HCT116 (cell line): ENCODE measurements at regions not wholly inside any gene's neighbourhood (a gene's known extent, or its start where the extent isn't known, plus 50 kb on each side); places are given as distances from the start of the nearest gene placed in this dataset.
"Not testable (repeated sequence)": the region's sequence is repeated elsewhere in the genome, so short reads cannot be mapped to it uniquely, and the experiment has no call there.

Experiments used
- ATAC-seq: fragments of 200-7000 bp; cut with Tn5 transposase; 2 replicates; pipeline ENCODE4 v1.9.1; 2020; ENCODE audit warnings: mild to moderate bottlenecking, moderate library complexity
- BruUV-seq: library from RNA; stranded (reverse); fragments of 400-500 nt; replicated peaks from 2 replicates; lab custom pipeline; 2021; lab: Mats Ljungman, UMichigan
- CTCF ChIA-PET: fragments of 300-600 bp; sonication (Branson Sonifier 250); formaldehyde crosslinking; loops from one replicate; lab custom pipeline; 2021; ENCODE audit warnings: antibody characterized with exemption; lab: Charles Lee
- POLR2A ChIA-PET: fragments of 300-600, 350-600 bp; sonication (Branson Sonifier 250); formaldehyde crosslinking; loops from one replicate; lab custom pipeline; 2021; ENCODE audit warnings: antibody characterized with exemption; lab: Charles Lee
- RAD21 ChIA-PET, 2 experiments: fragments of 300-600 bp; sonication (Branson Sonifier 250); formaldehyde crosslinking; loops; one replicate each; lab custom pipeline; 2023; ENCODE audit warnings: low total read pairs in 2 of 2; ENCODE audit not compliant: uncharacterized antibody in 2 of 2, unreplicated experiment in 2 of 2, low non-redundant PET in 1 of 2; lab: Charles Lee
- DNase-seq: peaks from one replicate; pipeline ENCODE4 v3.0.0-alpha.2; 2010; ENCODE audit warnings: low read depth, low spot score
- H2AFZ ChIP-seq: fragments of 200-600 bp; shearing (Covaris generic), sonication (generic); 2 replicates; pipeline ENCODE4 v1.6.1; 2017; ENCODE audit warnings: low read depth, mixed run types, mixed read lengths, antibody characterized with exemption, low read length; ENCODE audit not compliant: poor library complexity, severe bottlenecking
- H3K27ac ChIP-seq: 2 replicates; pipeline ENCODE4 v1.5.1; 2012; ENCODE audit warnings: low read depth, low read length
- H3K27me3 ChIP-seq: fragments of 200-600 bp; sonication (generic); 2 replicates; pipeline ENCODE4 v1.6.1; 2016; ENCODE audit warnings: mixed run types, low read length, mixed read lengths; ENCODE audit not compliant: insufficient read depth
- H3K36me3 ChIP-seq, 2 experiments: fragments of 200-500 bp in 1 of 2; fragments of 200-600 bp in 1 of 2; sonication (Bioruptor generic) in 1 of 2; sonication (generic) in 1 of 2; 2 replicates each; pipeline versions ENCODE4 v1.5.1 to v1.6.1; 2014 to 2016; ENCODE audit warnings: low read length in 2 of 2, inconsistent platforms in 1 of 2, mixed read lengths in 1 of 2, mixed run types in 1 of 2; ENCODE audit not compliant: insufficient read depth in 2 of 2, control insufficient read depth in 1 of 2
- H3K4me1 ChIP-seq, 2 experiments: fragments of 200-600 bp in 1 of 2; sonication (generic) in 1 of 2; 2 replicates each; pipeline versions ENCODE4 v1.5.1 to v1.6.1; 2012 to 2017; ENCODE audit warnings: low read length in 2 of 2, inconsistent platforms in 1 of 2, mild to moderate bottlenecking in 1 of 2, mixed read lengths in 1 of 2, mixed run types in 1 of 2, moderate library complexity in 1 of 2; ENCODE audit not compliant: insufficient read depth in 2 of 2, control insufficient read depth in 1 of 2
- H3K4me2 ChIP-seq: fragments of 200-600 bp; sonication (generic); 2 replicates; pipeline ENCODE4 v1.6.1; 2017; ENCODE audit warnings: mixed run types, low read length, mixed read lengths
- H3K4me3 ChIP-seq, 2 experiments: fragments of 200-600 bp in 1 of 2; sonication (generic) in 1 of 2; replicated peaks in 1 of 2; 2 replicates each; pipeline ENCODE4 v1.5.1; 2011 to 2016; ENCODE audit warnings: low read length in 2 of 2, control low read depth in 1 of 2, low read depth in 1 of 2, mild to moderate bottlenecking in 1 of 2, mixed read lengths in 1 of 2, mixed run types in 1 of 2
- H3K79me2 ChIP-seq: fragments of 200-600 bp; sonication (generic); 2 replicates; pipeline ENCODE4 v1.6.1; 2017; ENCODE audit warnings: mild to moderate bottlenecking, mixed run types, low read length, moderate library complexity, mixed read lengths; ENCODE audit not compliant: insufficient read depth
- H3K9ac ChIP-seq: fragments of 200-600 bp; sonication (generic); 2 replicates; pipeline ENCODE4 v1.6.1; 2016; ENCODE audit warnings: low read length, mixed read lengths
- H3K9me2 ChIP-seq: fragments of 200-600 bp; sonication (generic), shearing (Covaris generic); 2 replicates; pipeline ENCODE4 v1.6.1; 2017; ENCODE audit warnings: mixed run types, mild to moderate bottlenecking, moderate library complexity; ENCODE audit not compliant: insufficient read depth
- H3K9me3 ChIP-seq, 2 experiments: fragments of 200-500 bp in 1 of 2; fragments of 200-600 bp in 1 of 2; sonication (Bioruptor generic) in 1 of 2; sonication (generic) in 1 of 2; 2 replicates each; pipeline ENCODE4 v1.6.1; 2014 to 2017; ENCODE audit warnings: low read length in 2 of 2, mixed read lengths in 2 of 2, inconsistent platforms in 1 of 2, low read depth in 1 of 2, mild to moderate bottlenecking in 1 of 2, mixed run types in 1 of 2, moderate library complexity in 1 of 2; ENCODE audit not compliant: control insufficient read depth in 1 of 2, insufficient read depth in 1 of 2
- H4K20me1 ChIP-seq: fragments of 200-600 bp; sonication (generic), shearing (Covaris generic); 2 replicates; pipeline ENCODE4 v1.6.1; 2017; ENCODE audit warnings: mixed run types, mild to moderate bottlenecking, moderate library complexity; ENCODE audit not compliant: insufficient read depth
- CBX3 ChIP-seq: IDR thresholded peaks from 2 replicates; pipeline ENCODE4 v1.6.1; 2012; ENCODE audit warnings: low read depth
- CTCF ChIP-seq, 3 experiments: fragments of 200-600 bp in 1 of 3; sonication (generic) in 1 of 3; IDR thresholded peaks in 2 of 3; conservative IDR thresholded peaks in 1 of 3; 2 replicates each; pipeline ENCODE4 v1.5.1; 2012 to 2017; ENCODE audit warnings: low read depth in 2 of 3, low read length in 2 of 3, antibody characterized with exemption in 1 of 3, borderline replicate concordance in 1 of 3, control low read depth in 1 of 3, mild to moderate bottlenecking in 1 of 3, mixed read lengths in 1 of 3, mixed run types in 1 of 3, moderate library complexity in 1 of 3; ENCODE audit not compliant: insufficient read depth in 1 of 3
- EGR1 ChIP-seq: IDR thresholded peaks from 2 replicates; pipeline ENCODE4 v1.6.1; 2012; ENCODE audit warnings: low read depth
- ELF1 ChIP-seq: IDR thresholded peaks from 2 replicates; pipeline ENCODE4 v1.6.1; 2012; ENCODE audit warnings: low read depth, borderline replicate concordance
- EZH2phosphoT487 ChIP-seq: fragments of 200-600 bp; IDR thresholded peaks from 2 replicates; pipeline ENCODE4 v1.6.1; 2018; ENCODE audit warnings: antibody characterized with exemption, borderline replicate concordance
- SIN3A ChIP-seq: IDR thresholded peaks from 2 replicates; pipeline ENCODE4 v1.6.1; 2012; ENCODE audit warnings: low read depth
- SRF ChIP-seq: IDR thresholded peaks from 2 replicates; pipeline ENCODE4 v1.6.1; 2012; ENCODE audit warnings: low read depth
- ZFX ChIP-seq: fragments of 450-650 bp; IDR thresholded peaks from 2 replicates; pipeline ENCODE4 v1.6.1; 2017
- intact Hi-C: fragments of 100-400 bp; cut with micrococcal nuclease; formaldehyde crosslinking; loops from 2 replicates; pipeline ENCODE4 v1.10.0; 2022

GRCh38 chr20:53727239-53727638 lies 133.6 kb upstream of the ZNF217 start:
- DNase-seq, H3K9me2 ChIP-seq, CTCF ChIA-PET, H3K4me2 ChIP-seq, H3K4me1 ChIP-seq, H3K79me2 ChIP-seq, intact Hi-C loops, H3K36me3 ChIP-seq, BruUV-seq, RAD21 ChIA-PET, H3K9ac ChIP-seq, ATAC-seq, H4K20me1 ChIP-seq, H3K27me3 ChIP-seq, H3K9me3 ChIP-seq, H3K4me3 ChIP-seq, H2AFZ ChIP-seq, H3K27ac ChIP-seq: not testable (repeated sequence)
- POLR2A ChIA-PET = interaction anchor here (0.6 kb wide), 1 partner anchor 11 kb away, joined by 3 read pairs; no protein-coding TSS in a partner anchor

GRCh38 chr20:53725575-53725970 lies 131.9 kb upstream of the ZNF217 start:
- DNase-seq (no peak), ATAC-seq (no peak)
- Histone ChIP-seq H4K20me1 (no peaks in the 10 kb centered on the region), H3K36me3 (no peaks in the 10 kb centered on the region), H3K27ac (no peak overlapping the region), H3K9me2 (no peaks in the 10 kb centered on the region), H3K9ac (no peak overlapping the region), H3K4me1 (peaks cover 0 to 5% of the 10 kb centered on the region in 2 experiments; a peak in 1 of 4 replicates), H3K4me2 (no peak overlapping the region), H3K27me3 (no peaks in the 10 kb centered on the region), H3K9me3 (no peaks in the 10 kb centered on the region), H3K79me2 (no peaks in the 10 kb centered on the region), H3K4me3 (no peak overlapping the region), H2AFZ (no peak overlapping the region)
- no peak for TF ChIP-seq SIN3A
- TF ChIP-seq SRF = no peak
- no peak for TF ChIP-seq CTCF (IDR thresholded peaks at IDR 0.05 in 2 of 3, conservative IDR thresholded peaks at IDR 0.05 in 1 of 3; ENCODE audit: borderline replicate concordance in 1 of 3, insufficient read depth in 1 of 3, low read depth in 2 of 3, low read length in 2 of 3)
- TF ChIP-seq EZH2phosphoT487 = no peak
- no peak for TF ChIP-seq CBX3
- TF ChIP-seq ELF1 = no peak
- TF ChIP-seq EGR1 = no peak
- TF ChIP-seq ZFX = no peak
- CTCF ChIA-PET = no interaction called here
- BruUV-seq = no TSS peak
- intact Hi-C loops = no loop called here
- POLR2A ChIA-PET = no interaction called here
- RAD21 ChIA-PET = no interaction called here
